Stromal cell of bone marrow (primary cell): ENCODE measurements at regions not wholly inside any gene's neighbourhood (a gene's known extent, or its start where the extent isn't known, plus 50 kb on each side); places are given as distances from the start of the nearest gene placed in this dataset.

Experiments
- DNase-seq: peaks from one replicate; pipeline ENCODE4 v3.0.0-alpha.2; 2012; ENCODE audit warnings: low read depth

GRCh38 chr17:68184816-68185436 is 62.9 kb upstream of the AMZ2 start:
- no peak for DNase-seq

DNA sequence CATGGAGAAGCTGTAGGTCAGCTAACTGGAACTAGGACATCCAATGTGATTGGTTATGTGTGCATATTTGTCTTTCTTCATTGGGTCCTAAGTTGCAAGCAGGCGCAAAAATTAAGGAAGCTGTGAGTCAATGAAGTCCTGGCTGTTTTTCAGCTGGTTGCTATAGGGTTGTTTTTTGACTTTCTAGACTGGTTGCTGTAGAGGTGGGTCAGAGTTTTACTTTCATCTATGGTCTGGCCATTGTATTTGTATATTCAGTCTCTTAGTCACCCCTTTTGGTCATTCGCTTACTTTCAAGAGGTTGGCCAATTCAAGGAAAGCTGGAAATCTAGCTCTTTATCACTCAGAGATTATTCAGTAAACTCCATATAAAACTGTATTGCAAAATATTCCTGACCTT is 62.0 kb upstream of the AMZ2 start:
- DNase-seq = no peak

GRCh38 chr17:68190495-68190894 is 57.3 kb upstream of the AMZ2 start:
- DNase-seq = no peak

DNA sequence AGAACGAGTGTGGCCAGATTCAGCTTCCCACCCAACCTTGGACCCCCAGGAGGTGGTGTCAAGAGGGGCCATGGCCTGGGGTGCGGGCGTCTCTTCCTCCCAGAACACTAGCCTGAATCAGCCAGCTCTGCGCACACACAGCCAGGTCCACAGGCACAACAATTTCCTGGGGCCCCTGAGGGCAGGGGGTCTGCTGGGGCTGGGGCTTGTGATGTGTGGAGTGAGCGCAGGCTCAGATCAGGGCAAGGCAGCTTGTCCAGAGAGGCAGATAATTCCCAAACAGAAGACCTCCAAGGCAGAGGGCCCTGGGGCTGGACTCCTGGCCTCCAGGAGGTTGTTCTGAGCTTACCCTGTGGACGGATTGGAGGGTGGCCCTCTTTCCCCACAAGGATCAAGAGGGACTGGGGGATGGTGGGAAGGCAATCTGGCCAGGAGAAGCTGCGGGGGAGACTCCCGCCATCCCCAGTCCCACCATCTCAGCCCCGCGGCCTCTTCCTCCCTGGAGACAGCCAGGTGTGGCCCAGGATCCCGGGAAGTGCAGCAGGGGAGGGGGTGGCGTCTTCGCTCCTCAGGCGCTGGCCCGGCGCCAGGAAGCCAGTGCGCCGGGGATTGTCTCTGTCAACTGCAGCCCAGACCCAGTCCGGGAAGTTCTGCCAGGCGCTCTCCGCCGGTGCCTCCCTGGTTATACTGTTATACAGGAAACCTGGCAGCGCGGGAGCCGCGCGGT is 52.0 kb upstream of the AMZ2 start:
- DNase-seq = no peak

DNA sequence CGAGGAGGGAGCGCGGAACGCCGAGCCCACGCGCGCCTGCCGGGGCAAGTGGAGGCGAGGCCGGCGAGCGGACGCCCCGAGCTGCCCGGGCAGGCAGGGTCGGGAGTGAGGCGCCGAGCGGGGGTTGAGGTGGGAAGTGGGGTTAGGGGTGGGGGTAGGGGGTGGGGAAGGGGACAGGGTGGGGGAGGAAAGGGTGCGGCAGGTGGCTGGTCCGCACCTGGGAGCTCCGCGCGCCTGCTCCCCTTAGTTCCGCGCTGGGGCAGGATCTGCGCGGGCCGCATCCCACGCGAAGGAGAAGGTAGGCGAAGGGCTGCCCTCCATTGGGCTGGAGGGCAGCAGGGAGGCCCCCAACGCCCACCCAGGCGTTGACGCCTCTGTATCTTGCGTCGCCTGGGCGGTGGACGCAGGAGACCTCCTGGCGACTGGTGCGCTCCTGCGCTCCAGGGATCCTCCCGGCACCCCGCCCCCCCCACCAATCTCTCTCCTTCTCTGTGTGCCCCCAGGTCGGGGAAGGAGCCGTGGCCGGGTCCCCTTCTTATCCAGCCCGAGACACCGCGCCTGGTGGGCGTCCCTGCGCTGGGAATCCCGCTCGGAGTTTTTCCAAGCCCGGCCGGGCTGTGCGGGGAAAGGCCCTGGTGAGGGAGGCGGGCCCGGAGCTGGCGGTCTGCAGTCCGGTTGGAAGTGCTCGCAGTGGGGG is 51.3 kb upstream of the AMZ2 start:
- no peak for DNase-seq

GRCh38 chr17:68197091-68197996 is 50.5 kb upstream of the AMZ2 start:
- DNase-seq = no peak

DNA sequence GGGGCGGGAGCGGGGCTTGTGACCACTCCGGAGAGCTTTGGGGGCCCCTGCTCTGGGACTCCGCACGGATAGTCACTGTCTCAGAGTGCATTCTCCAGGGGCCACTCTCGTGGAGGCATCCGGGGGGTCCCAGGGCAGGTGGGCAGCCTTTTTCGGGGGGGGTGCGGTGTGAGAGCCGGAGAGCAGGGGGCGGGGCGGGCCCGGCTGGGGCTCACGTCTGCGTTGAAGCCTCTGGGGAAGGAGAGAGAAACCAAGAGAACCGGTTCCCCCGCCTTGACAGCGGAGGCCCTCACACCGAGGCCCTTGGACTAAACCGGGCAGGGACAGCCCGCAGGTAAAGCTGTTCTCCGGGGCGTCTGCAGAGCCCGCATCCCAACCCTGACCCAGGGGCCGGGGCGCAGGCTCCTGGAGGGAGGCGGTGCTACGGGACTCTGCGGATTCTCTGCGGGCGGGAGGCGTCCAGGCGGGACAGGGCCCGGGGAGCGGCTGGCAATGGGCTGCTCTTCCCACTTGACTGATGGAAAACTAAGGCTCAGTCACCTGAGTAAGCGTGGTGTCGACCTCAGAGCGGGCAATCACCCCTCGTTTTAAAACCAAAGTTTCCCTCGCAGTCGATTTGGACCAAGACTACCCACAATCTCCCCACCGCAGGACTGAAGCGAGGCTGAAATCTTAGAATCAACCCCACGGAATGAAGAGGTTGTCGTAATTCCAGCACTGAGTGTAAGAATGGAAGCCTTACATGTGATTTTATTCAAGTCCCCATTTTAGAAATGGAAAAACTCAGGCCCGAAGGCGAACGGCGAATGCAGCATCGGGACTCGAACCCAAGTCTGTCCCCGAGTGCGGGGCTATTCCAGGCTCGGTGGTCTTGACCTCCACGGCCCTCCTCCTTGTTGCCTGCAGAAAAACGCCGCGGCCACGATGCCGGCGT is 49.6 kb upstream of the AMZ2 start:
- no peak for DNase-seq
